RWPE1 (cell line): ENCODE measurements at regions not wholly inside any gene's neighbourhood (a gene's known extent, or its start where the extent isn't known, plus 50 kb on each side); places are given as distances from the start of the nearest gene placed in this dataset.

Experiments
- CTCF ChIA-PET: fragments of 350-600 bp; sonication (Branson Sonifier 250); formaldehyde crosslinking; extraction: SDS; loops from one replicate; lab custom pipeline; 2021; lab: Yijun Ruan, JAX
- POLR2A ChIA-PET: fragments of 400-600 bp; formaldehyde crosslinking; extraction: SDS; loops from one replicate; lab custom pipeline; 2020; ENCODE audit warnings: antibody characterized with exemption; ENCODE audit not compliant: low non-redundant PET; lab: Yijun Ruan, JAX
- DNase-seq: peaks from one replicate; pipeline ENCODE4 v3.0.0; 2012; ENCODE audit warnings: low spot score
- H3K27ac ChIP-seq: fragments of 450-650 bp; 2 replicates; pipeline ENCODE4 v1.5.1; 2017
- TF ChIP-seq, protein P1 (sequence below): fragments of 450-650 bp; conservative IDR thresholded peaks from 2 replicates; pipeline ENCODE4 v1.5.1; 2017; ENCODE audit warnings: low read depth, mild to moderate bottlenecking

DNA sequence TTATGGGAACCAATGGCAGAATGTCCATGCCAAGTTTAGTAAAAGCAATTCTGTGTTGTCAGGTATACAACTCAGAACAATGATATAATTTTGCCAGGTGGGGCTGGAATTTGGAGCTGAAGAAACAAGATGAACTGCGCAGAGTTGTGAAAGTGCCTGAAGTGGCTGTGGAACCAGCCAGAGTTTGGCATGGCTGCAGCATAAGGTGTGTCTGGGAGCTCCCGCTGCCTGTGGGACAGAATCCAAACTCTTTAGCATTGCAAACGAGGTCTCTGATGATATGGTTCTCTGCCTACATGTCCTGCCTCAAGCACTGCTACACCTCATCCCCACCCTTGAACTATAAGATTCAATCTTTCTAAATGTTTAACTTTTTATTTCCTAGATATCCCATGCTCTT, 909.7 kb downstream of the EPHA4 start:
- CTCF ChIA-PET, result interaction anchor here (0.6 kb wide), 1 partner anchor 774 kb away, joined by 3 read pairs; no protein-coding TSS in a partner anchor
- POLR2A ChIA-PET, result no interaction called here
- no peak overlapping the region for H3K27ac ChIP-seq
- DNase-seq, result no peak
- TF ChIP-seq, protein P1, sequence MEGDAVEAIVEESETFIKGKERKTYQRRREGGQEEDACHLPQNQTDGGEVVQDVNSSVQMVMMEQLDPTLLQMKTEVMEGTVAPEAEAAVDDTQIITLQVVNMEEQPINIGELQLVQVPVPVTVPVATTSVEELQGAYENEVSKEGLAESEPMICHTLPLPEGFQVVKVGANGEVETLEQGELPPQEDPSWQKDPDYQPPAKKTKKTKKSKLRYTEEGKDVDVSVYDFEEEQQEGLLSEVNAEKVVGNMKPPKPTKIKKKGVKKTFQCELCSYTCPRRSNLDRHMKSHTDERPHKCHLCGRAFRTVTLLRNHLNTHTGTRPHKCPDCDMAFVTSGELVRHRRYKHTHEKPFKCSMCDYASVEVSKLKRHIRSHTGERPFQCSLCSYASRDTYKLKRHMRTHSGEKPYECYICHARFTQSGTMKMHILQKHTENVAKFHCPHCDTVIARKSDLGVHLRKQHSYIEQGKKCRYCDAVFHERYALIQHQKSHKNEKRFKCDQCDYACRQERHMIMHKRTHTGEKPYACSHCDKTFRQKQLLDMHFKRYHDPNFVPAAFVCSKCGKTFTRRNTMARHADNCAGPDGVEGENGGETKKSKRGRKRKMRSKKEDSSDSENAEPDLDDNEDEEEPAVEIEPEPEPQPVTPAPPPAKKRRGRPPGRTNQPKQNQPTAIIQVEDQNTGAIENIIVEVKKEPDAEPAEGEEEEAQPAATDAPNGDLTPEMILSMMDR, result no peak

DNA sequence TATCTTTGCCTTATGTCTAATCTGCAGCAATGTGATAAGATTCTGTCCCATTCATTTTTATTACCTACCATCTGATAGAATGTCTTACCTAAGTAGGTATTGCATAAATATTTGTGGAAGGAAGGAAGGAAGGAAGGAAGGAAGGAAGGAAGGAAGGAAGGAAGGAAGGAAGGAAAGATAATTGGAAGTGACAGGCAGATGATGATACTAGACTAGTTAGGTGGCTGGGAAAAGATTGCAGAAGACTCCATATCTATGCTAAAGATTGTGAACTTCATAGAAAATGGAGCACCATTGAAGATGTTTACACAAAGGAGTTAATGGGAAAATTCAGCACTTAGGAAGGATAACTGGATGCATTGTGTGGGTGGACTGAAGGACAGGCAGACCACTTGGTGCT, 909.0 kb downstream of the EPHA4 start:
- no peak overlapping the region for H3K27ac ChIP-seq
- ChIA-PET CTCF (no interaction called here), POLR2A (no interaction called here)
- no peak for DNase-seq
- TF ChIP-seq, protein P1, result no peak

DNA sequence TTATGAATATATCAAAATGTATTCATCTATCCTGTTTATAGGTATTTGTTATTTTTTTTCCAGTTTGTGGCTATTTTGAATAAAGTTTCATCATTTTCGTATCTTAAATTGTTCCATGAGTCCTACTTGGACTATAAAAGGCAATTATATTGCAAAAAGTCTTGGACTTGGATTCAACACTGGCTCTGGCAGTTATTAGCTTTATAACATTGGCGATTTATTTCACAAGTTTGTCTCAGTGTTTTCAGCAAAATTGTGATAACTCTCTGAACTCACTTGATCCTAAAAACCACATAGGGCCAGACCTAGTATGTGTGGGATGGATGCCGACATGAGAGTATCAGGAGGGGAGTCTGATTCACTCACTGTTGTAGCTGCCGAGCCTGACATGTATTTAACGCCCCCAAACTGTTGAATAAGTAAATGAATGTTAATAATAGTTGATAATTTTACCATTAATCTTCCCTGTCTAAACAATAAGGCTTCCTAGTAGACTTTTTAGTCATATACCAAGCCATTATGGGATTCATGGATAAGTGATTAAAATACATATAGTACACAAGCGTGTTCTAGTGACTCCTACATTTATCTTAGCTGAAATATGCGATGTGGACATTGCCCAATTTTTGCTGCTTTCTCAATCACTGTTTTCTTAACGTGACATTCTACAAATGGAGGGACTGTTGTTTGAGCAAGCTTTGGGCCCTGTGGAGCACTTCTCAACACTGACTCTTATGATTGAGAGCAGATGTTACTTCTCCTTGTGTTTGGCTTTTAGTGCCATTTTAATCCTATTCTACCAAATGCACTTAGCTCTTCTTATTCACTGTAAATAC, 907.6 kb downstream of the EPHA4 start:
- no peak overlapping the region for H3K27ac ChIP-seq
- TF ChIP-seq, protein P1, result no peak
- DNase-seq, result no peak
- ChIA-PET CTCF (no interaction called here), POLR2A (no interaction called here)

DNA sequence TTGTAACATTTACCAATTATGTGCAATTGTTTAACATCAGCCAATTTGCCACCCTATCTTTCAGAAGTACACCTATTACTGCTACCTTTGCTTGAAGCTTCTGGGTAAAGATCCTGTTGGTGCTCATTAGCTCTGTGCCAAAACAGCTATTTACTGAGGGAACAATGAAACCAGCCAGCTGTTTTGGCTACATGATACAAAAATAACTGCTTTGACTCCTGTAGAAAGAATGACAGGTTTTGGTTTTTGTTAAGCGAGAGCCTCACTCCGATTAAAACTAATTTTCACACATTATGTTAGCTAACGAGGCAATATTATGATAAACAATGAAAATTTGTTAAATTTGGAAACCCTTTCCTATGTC, 907.0 kb downstream of the EPHA4 start:
- ChIA-PET POLR2A (no interaction called here), CTCF (no interaction called here)
- no peak overlapping the region for H3K27ac ChIP-seq
- TF ChIP-seq, protein P1, result no peak
- DNase-seq, result no peak

DNA sequence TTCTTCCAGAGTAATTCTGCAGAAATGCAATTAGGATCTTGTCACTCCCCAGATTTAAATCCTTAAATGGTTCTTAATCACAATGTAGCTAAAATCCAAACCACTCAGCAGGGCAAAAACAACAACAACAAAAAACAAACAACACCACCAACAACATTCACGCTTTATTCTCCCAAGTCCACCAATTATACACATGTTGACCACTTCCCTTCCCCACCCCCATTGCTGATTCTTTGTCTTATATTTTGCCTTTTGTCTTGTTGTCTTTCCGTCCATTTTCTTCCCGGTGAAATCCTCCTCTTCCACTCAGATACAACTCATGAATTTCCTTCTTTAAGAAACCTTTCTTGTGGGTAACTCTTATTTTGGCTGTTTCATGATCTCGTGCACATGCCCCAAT, 902.8 kb downstream of the EPHA4 start:
- DNase-seq, result no peak
- TF ChIP-seq, protein P1, result no peak
- ChIA-PET POLR2A (no interaction called here), CTCF (no interaction called here)
- H3K27ac ChIP-seq, result no peak overlapping the region

DNA sequence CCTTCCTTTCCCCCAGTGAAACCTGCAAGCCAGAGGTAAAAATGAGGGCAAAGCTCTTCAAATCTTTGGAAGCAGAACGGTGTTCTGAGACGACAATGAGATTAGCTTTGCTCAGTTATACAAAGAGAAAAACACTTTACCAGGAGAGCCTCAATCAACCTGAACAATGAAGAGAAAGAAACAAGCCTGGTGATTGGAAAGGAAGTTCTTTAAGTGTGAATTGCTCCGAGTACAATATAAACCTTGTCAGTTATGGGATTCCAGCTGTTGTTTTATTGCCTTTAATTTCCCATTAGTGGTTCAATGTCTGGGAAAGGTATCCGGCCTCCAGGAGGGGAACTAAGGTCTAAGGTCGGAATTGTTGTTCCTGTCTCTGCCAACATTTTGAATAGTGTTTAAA, 901.6 kb downstream of the EPHA4 start:
- DNase-seq, result no peak
- POLR2A ChIA-PET, result no interaction called here
- CTCF ChIA-PET, result no interaction called here
- no peak overlapping the region for H3K27ac ChIP-seq
- TF ChIP-seq, protein P1, result no peak
